H1 (cell line): ENCODE measurements at regions not wholly inside any gene's neighbourhood (a gene's known extent, or its start where the extent isn't known, plus 50 kb on each side); places are given as distances from the start of the nearest gene placed in this dataset.

Experiments used
- CTCF ChIA-PET: fragments of 300-600 bp; sonication (Branson Sonifier 250); formaldehyde crosslinking; loops from one replicate; lab custom pipeline; 2021; ENCODE audit not compliant: partially characterized antibody; lab: Charles Lee
- POLR2A ChIA-PET: fragments of 300-600 bp; sonication (Branson Sonifier 250); formaldehyde crosslinking; loops from one replicate; lab custom pipeline; 2021; ENCODE audit warnings: inconsistent platforms; ENCODE audit not compliant: partially characterized antibody; lab: Charles Lee
- DNase-seq, 2 experiments: peaks; one replicate each; pipeline versions ENCODE4 v3.0.0 to v3.0.0-alpha.2; 2010 to 2022; ENCODE audit warnings: low spot score in 2 of 2, low read depth in 1 of 2, mixed read lengths in 1 of 2
- FAIRE-seq: peaks from 2 replicates; lab custom pipeline; 2011; peaks lifted over from hg19 to GRCh38; lab: Jason Lieb, UNC
- H2AFZ ChIP-seq: 2 replicates; pipeline ENCODE4 v1.8.1; 2012; ENCODE audit warnings: low read length, inconsistent platforms
- H2AK5ac ChIP-seq: 2 replicates; pipeline ENCODE4 v1.6.1; 2013; ENCODE audit warnings: low read depth, low read length
- H2BK120ac ChIP-seq: replicated peaks from 2 replicates; pipeline ENCODE3; 2013; ENCODE audit warnings: low read depth, low read length, inconsistent platforms
- H2BK12ac ChIP-seq: 2 replicates; pipeline ENCODE4 v1.6.1; 2013; ENCODE audit warnings: low read depth, low read length
- H2BK15ac ChIP-seq: 2 replicates; pipeline ENCODE4 v1.6.1; 2013; ENCODE audit warnings: low read length
- H2BK20ac ChIP-seq: 2 replicates; pipeline ENCODE4 v1.6.1; 2013; ENCODE audit warnings: low read length
- H2BK5ac ChIP-seq: 2 replicates; pipeline ENCODE4 v1.6.1; 2013; ENCODE audit warnings: low read depth, low read length
- H3K14ac ChIP-seq: 2 replicates; pipeline ENCODE4 v1.6.1; 2013; ENCODE audit warnings: inconsistent platforms; ENCODE audit not compliant: insufficient read length
- H3K18ac ChIP-seq: 2 replicates; pipeline ENCODE4 v1.6.1; 2013; ENCODE audit warnings: low read length; ENCODE audit errors: extremely low read depth
- H3K23ac ChIP-seq: 2 replicates; pipeline ENCODE4 v1.6.1; 2013; ENCODE audit warnings: inconsistent platforms; ENCODE audit not compliant: insufficient read length
- H3K23me2 ChIP-seq: 2 replicates; pipeline ENCODE4 v1.6.1; 2013; ENCODE audit warnings: low read depth, low read length
- H3K27ac ChIP-seq: 2 replicates; pipeline ENCODE4 v1.6.1; 2011; ENCODE audit warnings: low read depth, low read length, inconsistent platforms
- H3K27me3 ChIP-seq, 4 experiments: replicated peaks in 1 of 4; 1 replicate in 1 of 4; 2 replicates in 3 of 4; pipeline versions ENCODE4 v1.6.1 to v1.8.1; 2011 to 2013; ENCODE audit warnings: low read length in 3 of 4, mild to moderate bottlenecking in 3 of 4, inconsistent platforms in 2 of 4, mixed read lengths in 2 of 4, moderate library complexity in 1 of 4; ENCODE audit not compliant: control insufficient read depth in 3 of 4, insufficient read depth in 3 of 4; ENCODE audit errors: extremely low read depth in 1 of 4
- H3K36me3 ChIP-seq, 4 experiments: 2 replicates each; pipeline versions ENCODE4 v1.6.1 to v1.8.1; 2011 to 2013; ENCODE audit warnings: mild to moderate bottlenecking in 4 of 4, low read length in 3 of 4, moderate library complexity in 2 of 4, control low read depth in 1 of 4, inconsistent platforms in 1 of 4; ENCODE audit not compliant: insufficient read depth in 4 of 4, control insufficient read depth in 2 of 4
- H3K4ac ChIP-seq: replicated peaks from 2 replicates; pipeline ENCODE3; 2013; ENCODE audit warnings: low read length, low read depth, mixed read lengths, inconsistent platforms; ENCODE audit not compliant: insufficient read length
- H3K4me1 ChIP-seq, 4 experiments: replicated peaks in 1 of 4; 1 replicate in 1 of 4; 2 replicates in 3 of 4; pipeline versions ENCODE4 v1.6.1 to v1.8.1; 2011 to 2013; ENCODE audit warnings: low read length in 3 of 4, inconsistent platforms in 2 of 4, mixed read lengths in 1 of 4; ENCODE audit not compliant: insufficient read depth in 4 of 4, control insufficient read depth in 3 of 4
- H3K4me2 ChIP-seq, 2 experiments: 2 replicates each; pipeline versions ENCODE4 v1.6.1 to v1.8.1; 2011 to 2013; ENCODE audit warnings: low read depth in 2 of 2, low read length in 2 of 2, control low read depth in 1 of 2, inconsistent platforms in 1 of 2, mild to moderate bottlenecking in 1 of 2; ENCODE audit not compliant: insufficient read depth in 1 of 2
- H3K4me3 ChIP-seq, 4 experiments: fragments of 200-600, 300-600 bp in 1 of 4; sonication (generic), shearing (Covaris generic), sonication (Bioruptor Twin) in 1 of 4; 2 replicates each; pipeline versions ENCODE4 v1.5.1 to v1.8.1; 2011 to 2016; ENCODE audit warnings: low read length in 4 of 4, low read depth in 3 of 4, control low read depth in 2 of 4, inconsistent platforms in 2 of 4, mild to moderate bottlenecking in 2 of 4, mixed read lengths in 1 of 4, moderate library complexity in 1 of 4; ENCODE audit not compliant: insufficient read depth in 2 of 4; ENCODE audit errors: extremely low read depth in 1 of 4
- H3K56ac ChIP-seq: replicated peaks from 2 replicates; pipeline ENCODE3; 2013; ENCODE audit warnings: low read depth, mild to moderate bottlenecking, mixed read lengths, low read length, inconsistent platforms; ENCODE audit not compliant: insufficient read length
- H3K79me1 ChIP-seq: 2 replicates; pipeline ENCODE4 v1.6.1; 2013; ENCODE audit warnings: low read depth, low read length, control low read depth
- H3K79me2 ChIP-seq, 2 experiments: 2 replicates each; pipeline versions ENCODE4 v1.6.1 to v1.8.1; 2012 to 2013; ENCODE audit warnings: low read length in 2 of 2, mild to moderate bottlenecking in 2 of 2, inconsistent platforms in 1 of 2; ENCODE audit not compliant: insufficient read depth in 2 of 2, control insufficient read depth in 1 of 2
- H3K9ac ChIP-seq, 4 experiments: replicated peaks in 1 of 4; 1 replicate in 1 of 4; 2 replicates in 3 of 4; pipeline versions ENCODE4 v1.6.1 to v1.8.1; 2011 to 2013; ENCODE audit warnings: low read depth in 3 of 4, low read length in 3 of 4, control low read depth in 2 of 4, mild to moderate bottlenecking in 2 of 4, moderate library complexity in 2 of 4, inconsistent platforms in 1 of 4; ENCODE audit errors: extremely low read depth in 1 of 4
- H3K9me3 ChIP-seq, 2 experiments: 2 replicates each; pipeline versions ENCODE4 v1.6.1 to v1.8.1; 2012 to 2013; ENCODE audit warnings: mild to moderate bottlenecking in 2 of 2, moderate library complexity in 2 of 2, control low read depth in 1 of 2, inconsistent platforms in 1 of 2, low read depth in 1 of 2, low read length in 1 of 2, mixed read lengths in 1 of 2; ENCODE audit not compliant: insufficient read depth in 2 of 2
- H4K20me1 ChIP-seq, 2 experiments: replicated peaks in 1 of 2; 2 replicates each; pipeline versions ENCODE3 to v1.8.1; 2011 to 2013; ENCODE audit warnings: inconsistent platforms in 2 of 2, low read length in 2 of 2, mild to moderate bottlenecking in 1 of 2; ENCODE audit not compliant: insufficient read depth in 2 of 2, control insufficient read depth in 1 of 2
- H4K5ac ChIP-seq: 2 replicates; pipeline ENCODE4 v1.6.1; 2013; ENCODE audit warnings: low read length, low read depth, mixed read lengths, inconsistent platforms; ENCODE audit not compliant: insufficient read length
- H4K8ac ChIP-seq: 2 replicates; pipeline ENCODE4 v1.8.0; 2013; ENCODE audit warnings: mild to moderate bottlenecking, moderate library complexity, low read length, inconsistent platforms; ENCODE audit not compliant: insufficient read depth; ENCODE audit errors: extremely low read depth
- H4K91ac ChIP-seq: replicated peaks from 2 replicates; pipeline ENCODE3; 2013; ENCODE audit warnings: low read length, mixed read lengths, inconsistent platforms; ENCODE audit not compliant: insufficient read length
- ASH2L ChIP-seq: fragments of 200-600, 300-600 bp; sonication (generic); IDR thresholded peaks from one replicate; pipeline ENCODE4 v1.7.1; 2017; ENCODE audit warnings: low read length
- EP300 ChIP-seq, 2 experiments: IDR thresholded peaks; 1 replicate in 1 of 2; 2 replicates in 1 of 2; pipeline ENCODE4 v1.6.1; 2011 to 2012; ENCODE audit warnings: low read depth in 2 of 2, low read length in 2 of 2, mild to moderate bottlenecking in 2 of 2, borderline replicate concordance in 1 of 2, inconsistent platforms in 1 of 2, moderate library complexity in 1 of 2
- RAD21 ChIP-seq, 2 experiments: IDR thresholded peaks in 1 of 2; conservative IDR thresholded peaks in 1 of 2; 2 replicates each; pipeline ENCODE4 v1.6.1; 2011; ENCODE audit warnings: low read depth in 2 of 2, low read length in 2 of 2, improper control_type of control experiment in 1 of 2, inconsistent platforms in 1 of 2, mild to moderate bottlenecking in 1 of 2, moderate library complexity in 1 of 2
- SIX5 ChIP-seq: IDR thresholded peaks from 2 replicates; pipeline ENCODE4 v1.6.1; 2011; ENCODE audit warnings: mild to moderate bottlenecking, low read depth, low read length
- TAF1 ChIP-seq: IDR thresholded peaks from 2 replicates; pipeline ENCODE4 v1.6.1; 2011; ENCODE audit warnings: mild to moderate bottlenecking, low read depth, low read length
- WGBS, 2 experiments: shearing (Covaris generic) in 1 of 2; methylation state at CpG; one replicate each; pipeline versions ENCODE4 v1.1.6 to v1.1.7; 2013 to 2015; ENCODE audit warnings: low lambda C conversion rate in 2 of 2, mixed read lengths in 2 of 2, inconsistent platforms in 1 of 2, low coverage in 1 of 2, missing lambda C conversion rate in 1 of 2; ENCODE audit not compliant: insufficient replicate concordance in 2 of 2, insufficient coverage in 1 of 2, insufficient read length in 1 of 2; ENCODE audit errors: extremely low coverage in 1 of 2, missing lambda C conversion rate in 1 of 2; 5-methylcytosine and 5-hydroxymethylcytosine counted together
- TF ChIP-seq, protein P1 (sequence below): IDR thresholded peaks from 2 replicates; pipeline ENCODE4 v1.6.1; 2012; ENCODE audit warnings: inconsistent platforms

DNA sequence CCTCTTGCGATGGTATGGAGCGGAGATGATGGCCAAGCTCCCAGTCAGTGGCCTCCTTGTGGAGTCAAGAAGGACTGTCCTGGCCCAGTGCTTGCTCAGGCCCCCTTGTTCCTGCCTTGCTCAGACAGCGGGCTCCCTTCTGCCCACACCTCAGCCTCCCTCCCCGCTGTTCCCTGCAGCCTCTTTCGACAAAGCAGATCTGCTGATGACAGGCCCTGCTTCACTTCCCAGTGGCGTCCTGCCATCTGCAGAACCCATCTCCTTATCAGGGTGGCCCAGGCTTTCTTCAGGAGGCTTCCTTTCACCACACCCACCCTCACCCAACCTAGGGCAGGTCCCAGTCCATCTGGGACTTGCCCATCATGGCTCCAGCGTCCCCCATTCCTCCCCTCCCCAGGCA, 80.0 kb downstream of the CLDN34 start:
- H3K9me3 ChIP-seq = no peaks in the 10 kb centered on the region
- H3K36me3 ChIP-seq = no peaks in the 10 kb centered on the region
- H2AK5ac ChIP-seq = peak overlapping the region; percentile 39; the same call in 1 of the 2 replicates
- no peak overlapping the region for H3K4me3 ChIP-seq
- H3K18ac ChIP-seq = peak overlapping the region; percentile 48
- no peaks in the 10 kb centered on the region for H3K27me3 ChIP-seq
- H3K23me2 ChIP-seq = no peaks in the 10 kb centered on the region
- H4K5ac ChIP-seq = no peak overlapping the region
- H2BK15ac ChIP-seq = 0 out of 2 replicates have a peak overlapping the region, but pooled peaks have one; percentile 46
- WGBS, 2 experiments = 88% methylated on average over 6 of the region's 7 CpGs; no CpG with 5 or more reads in 1 of the 2 experiments
- ChIA-PET POLR2A (interaction anchor here (1.0 kb wide), 1 partner anchor 9 kb away, joined by 4 read pairs; no protein-coding TSS in a partner anchor), CTCF (interaction anchor here (0.8 to 1.1 kb wide), 3 partner anchors 21 to 73 kb away, joined by 3 to 4 read pairs (median 3); no protein-coding TSS in a partner anchor)
- no peaks in the 10 kb centered on the region for H3K79me1 ChIP-seq
- H3K79me2 ChIP-seq = peaks cover 0 to 67% of the 10 kb centered on the region in 2 experiments; a peak in 2 of 4 replicates
- no peak for FAIRE-seq
- H3K23ac ChIP-seq = no peak overlapping the region
- no peak overlapping the region for H3K27ac ChIP-seq
- H4K8ac ChIP-seq = no peak overlapping the region
- no peak overlapping the region for H2AFZ ChIP-seq
- peak overlapping the region; percentile 35; the same call in 1 of the 2 replicates for H2BK5ac ChIP-seq
- no peak for TF ChIP-seq EP300 (IDR thresholded peaks at IDR 0.05; ENCODE audit: borderline replicate concordance in 1 of 2, low read depth in 2 of 2, low read length in 2 of 2)
- no peak for TF ChIP-seq SIX5
- no peak for TF ChIP-seq TAF1
- TF ChIP-seq, protein P1, sequence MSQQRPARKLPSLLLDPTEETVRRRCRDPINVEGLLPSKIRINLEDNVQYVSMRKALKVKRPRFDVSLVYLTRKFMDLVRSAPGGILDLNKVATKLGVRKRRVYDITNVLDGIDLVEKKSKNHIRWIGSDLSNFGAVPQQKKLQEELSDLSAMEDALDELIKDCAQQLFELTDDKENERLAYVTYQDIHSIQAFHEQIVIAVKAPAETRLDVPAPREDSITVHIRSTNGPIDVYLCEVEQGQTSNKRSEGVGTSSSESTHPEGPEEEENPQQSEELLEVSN = no peak
- 0 out of 4 replicates have a peak, but pooled peaks of 1 of the 2 experiments have one; percentile 1 for TF ChIP-seq RAD21 (IDR thresholded peaks at IDR 0.05 in 1 of 2, conservative IDR thresholded peaks at IDR 0.05 in 1 of 2; ENCODE audit: low read depth in 2 of 2, low read length in 2 of 2)
- no peak for TF ChIP-seq ASH2L
- H4K20me1 ChIP-seq = peaks cover 0 to 1% of the 10 kb centered on the region in 2 experiments
- H2BK120ac ChIP-seq = no peak overlapping the region
- no peak overlapping the region for H3K56ac ChIP-seq
- H2BK12ac ChIP-seq = peak overlapping the region; percentile 92
- no peak overlapping the region for H3K9ac ChIP-seq
- no peak overlapping the region; a peak in 1 of 4 replicates for H3K4me2 ChIP-seq
- no peak overlapping the region for H3K14ac ChIP-seq
- no peak overlapping the region for H3K4ac ChIP-seq
- no peak overlapping the region for H2BK20ac ChIP-seq
- peak overlapping the region; percentile 54 for H4K91ac ChIP-seq
- H3K4me1 ChIP-seq = peaks cover 5 to 28% (median 16%) of the 10 kb centered on the region in 4 experiments
- DNase-seq = no peak
